NCI-H1436 (cell line): ENCODE measurements at regions not wholly inside any gene's neighbourhood (a gene's known extent, or its start where the extent isn't known, plus 50 kb on each side); places are given as distances from the start of the nearest gene placed in this dataset.

ENCODE experiments used
- DNase-seq: peaks from one replicate; lab custom pipeline; 2025; lab: John Stamatoyannopoulos, UW

DNA sequence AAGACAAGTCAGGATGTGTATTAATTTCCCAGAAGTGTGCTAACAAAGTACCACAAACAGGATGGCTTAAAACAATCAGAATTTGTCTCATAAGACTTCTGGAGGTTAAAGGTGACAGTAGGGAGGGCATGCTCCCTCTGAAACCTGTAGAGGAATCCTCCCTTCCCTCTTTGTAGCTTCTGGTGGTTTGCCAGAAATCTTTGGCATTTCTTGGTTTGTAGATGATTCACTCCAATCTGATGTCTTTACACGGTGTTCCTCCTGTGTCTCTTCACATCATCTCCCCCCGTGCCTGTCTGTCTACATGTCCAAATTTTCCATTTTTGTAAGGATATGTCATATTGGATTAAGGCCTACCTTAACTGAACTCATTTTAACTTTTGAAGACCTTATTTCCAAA, 471.5 kb downstream of the ZNF608 start:
- DNase-seq: no peak

DNA sequence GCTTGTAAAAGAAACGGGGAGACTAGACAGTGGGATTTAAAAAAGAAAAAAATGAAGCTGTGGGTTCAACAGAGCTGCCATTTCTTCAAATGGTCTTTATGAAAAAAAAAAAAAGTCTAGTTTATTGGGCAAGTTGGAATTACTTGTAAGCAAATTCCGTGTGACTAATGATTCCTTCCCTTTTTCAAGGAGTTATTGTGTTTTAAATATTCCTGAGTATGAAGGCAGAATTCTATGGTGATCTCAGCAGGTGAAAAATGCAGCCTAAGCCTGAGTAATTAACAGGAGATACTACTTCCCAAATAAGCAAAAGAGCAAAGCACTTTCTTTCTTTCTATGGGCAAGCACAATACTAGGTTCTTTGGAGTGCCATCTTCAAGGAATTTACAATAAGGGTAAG, 481.9 kb downstream of the ZNF608 start:
- no peak for DNase-seq

DNA sequence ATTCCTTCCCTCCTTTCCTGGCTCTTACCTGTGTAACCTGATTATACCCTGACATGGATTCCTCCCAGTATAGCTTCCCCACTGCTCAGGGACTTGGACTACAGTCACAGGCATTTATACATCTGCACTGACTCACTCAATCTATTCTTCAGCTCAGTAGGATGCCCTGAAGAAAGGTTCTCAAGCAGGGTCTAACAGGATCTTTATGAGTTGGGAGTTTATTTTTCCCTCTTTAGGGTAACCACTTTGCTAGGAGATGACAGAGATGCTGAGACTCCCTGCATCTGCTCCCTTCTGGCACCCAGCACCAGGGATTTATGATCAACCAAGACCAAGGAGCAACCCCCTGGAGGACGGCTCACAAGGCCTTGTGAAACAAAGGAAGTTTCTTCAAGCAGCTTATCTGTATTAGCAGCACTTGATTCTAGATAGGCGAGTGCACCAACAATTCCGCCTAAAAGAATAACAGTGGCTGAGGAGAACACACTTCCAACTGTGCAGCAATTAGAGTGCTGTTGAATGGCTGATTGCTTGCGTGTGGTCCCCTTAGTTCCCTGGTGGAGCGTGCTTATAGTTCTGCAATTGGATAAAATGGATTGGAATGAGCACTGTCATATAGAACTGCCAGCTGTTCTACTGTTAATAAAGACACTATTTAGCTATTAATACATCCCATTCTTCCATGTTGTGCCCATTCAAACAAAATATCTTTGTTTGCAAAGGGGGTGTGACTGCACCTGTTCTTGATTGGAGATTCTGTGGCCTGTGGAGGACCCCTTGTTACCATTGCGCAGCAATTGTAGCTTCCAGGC, 482.6 kb downstream of the ZNF608 start:
- DNase-seq: no peak

- DNase-seq: no peak
Measured at GRCh38 chr5:124262991-124263571, 483.4 kb downstream of the ZNF608 start.

DNA sequence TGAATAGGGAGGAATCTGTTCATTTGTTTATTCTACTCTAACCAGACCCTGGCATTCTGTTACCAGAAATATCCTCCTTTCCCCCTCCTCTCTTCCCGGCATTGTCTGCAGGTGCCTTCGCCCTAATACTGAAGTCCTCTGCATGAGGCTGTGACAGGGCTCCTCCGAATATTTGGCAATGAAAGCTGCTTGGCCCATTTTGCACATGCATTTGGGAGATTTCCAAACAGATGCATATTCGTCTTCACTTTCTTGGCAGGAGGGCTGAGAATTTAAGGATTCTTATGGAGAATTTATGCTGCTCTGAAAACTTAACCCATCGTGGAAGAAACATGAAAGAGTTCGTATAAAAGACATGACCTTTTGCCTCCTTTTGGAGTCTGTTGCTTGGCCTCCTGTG, 484.0 kb downstream of the ZNF608 start:
- no peak for DNase-seq

DNA sequence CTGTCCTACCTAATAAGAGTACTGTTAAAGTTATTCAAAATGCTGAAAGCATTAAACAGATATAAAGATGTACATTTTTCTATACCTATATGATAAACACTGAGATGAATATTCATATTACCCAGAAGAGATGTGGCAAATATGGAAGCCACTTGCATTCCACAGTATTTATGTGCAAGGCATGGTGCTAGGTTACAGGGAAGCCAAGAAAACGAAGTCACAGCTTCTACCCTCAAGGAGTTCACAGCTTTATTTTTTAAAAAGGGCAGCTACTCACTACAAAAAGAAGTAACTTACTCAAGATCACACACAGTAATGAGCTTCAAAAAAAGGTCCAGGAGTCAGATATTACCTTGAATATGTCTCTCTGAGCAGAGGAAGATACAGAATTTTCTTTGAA, 484.6 kb downstream of the ZNF608 start:
- DNase-seq: no peak

DNA sequence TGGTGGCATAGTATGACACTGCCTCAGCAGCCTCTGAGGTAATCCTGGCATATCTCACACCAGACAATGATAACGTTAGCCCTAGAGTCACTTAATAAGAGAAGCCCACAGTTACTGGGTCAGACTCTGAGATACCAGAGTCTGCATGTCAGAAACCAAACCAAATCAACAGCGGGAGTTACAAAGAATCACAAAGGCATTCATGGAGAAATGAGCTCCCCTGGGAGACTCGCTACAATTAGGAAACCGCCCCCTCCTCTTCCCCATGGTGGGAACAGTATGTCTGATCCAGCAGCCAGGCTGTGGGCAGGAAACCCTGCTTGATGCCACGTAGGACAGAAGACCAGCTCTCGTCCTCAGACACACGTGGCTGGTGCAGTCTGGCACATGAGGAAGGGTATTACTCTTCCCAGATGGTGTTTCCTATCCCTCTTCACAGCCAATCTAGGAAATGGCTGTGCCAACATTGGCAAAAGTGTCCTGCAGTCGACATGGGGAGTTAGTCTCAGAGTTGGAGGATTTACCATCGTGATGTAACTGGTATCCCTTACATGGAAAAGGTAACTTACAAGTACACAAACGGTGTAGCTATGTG, 485.4 kb downstream of the ZNF608 start:
- no peak for DNase-seq

GRCh38 chr5:124259017-124259416, 487.4 kb downstream of the ZNF608 start:
- DNase-seq: no peak

DNA sequence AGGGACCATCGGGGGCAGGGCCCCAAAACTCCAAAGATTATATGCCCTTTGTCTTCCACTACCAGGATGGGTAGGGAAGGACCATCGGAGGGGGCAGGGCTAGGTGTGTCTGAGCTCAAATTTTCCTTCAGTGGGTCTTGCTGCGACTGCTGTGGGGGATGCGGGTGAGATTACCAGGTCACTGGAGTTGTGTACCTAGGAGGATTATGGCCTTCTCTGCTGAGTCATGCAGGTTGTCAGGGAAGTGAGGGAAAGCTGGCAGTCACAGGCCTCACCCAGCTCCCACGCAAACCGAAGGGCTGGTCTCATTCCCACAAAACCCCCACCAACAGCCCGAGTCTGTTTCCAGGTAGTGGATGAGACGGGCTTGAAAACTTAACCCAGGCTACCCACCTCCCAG, 489.4 kb downstream of the ZNF608 start:
- DNase-seq: no peak

DNA sequence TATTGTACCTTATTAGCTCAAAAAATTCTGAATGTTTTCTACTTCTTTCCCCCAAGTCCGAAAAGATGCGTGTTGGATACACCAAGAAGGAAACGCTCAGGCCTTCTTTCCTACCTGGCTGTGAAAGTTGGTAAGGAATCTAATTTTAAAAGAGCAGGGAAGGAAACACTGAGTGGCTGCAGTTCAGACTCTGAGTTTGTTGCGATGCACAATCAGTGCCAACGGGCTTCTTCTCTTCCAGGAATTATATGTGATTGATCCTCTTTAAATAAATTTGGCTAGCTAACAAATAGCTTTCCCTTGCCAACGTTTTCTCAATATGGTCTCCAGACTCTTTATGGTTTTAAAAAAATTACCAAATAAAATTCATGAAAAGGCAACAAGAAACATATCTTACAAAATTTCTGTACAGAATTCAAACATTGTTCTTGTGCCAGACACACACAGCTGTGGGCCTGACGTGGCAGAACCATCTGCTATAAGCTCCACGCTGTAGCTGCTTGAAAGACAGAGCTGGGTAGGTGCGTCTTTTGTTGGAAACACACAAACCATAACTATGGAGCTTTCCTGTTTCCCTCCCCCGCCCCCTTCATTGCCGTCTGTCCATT, 493.1 kb downstream of the ZNF608 start:
- no peak for DNase-seq

DNA sequence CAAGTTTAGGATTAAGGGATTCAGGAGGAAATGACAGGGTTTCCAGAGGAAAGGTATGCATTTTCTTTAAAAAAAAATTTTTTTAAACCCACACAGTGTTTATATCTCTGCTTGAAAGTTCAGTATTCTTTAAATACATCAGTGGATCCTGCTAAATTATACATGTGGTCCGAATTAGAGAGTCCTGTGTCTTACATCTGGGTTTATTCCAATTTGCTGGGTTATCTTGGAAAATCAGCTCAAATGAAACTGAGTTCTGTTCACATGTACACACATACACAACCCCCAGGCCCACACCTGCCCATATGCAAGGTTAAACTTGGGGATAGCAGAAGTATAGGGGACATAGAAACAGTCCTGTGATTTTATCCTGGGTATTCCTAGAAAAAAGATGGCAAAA, 493.7 kb downstream of the ZNF608 start:
- DNase-seq: no peak

DNA sequence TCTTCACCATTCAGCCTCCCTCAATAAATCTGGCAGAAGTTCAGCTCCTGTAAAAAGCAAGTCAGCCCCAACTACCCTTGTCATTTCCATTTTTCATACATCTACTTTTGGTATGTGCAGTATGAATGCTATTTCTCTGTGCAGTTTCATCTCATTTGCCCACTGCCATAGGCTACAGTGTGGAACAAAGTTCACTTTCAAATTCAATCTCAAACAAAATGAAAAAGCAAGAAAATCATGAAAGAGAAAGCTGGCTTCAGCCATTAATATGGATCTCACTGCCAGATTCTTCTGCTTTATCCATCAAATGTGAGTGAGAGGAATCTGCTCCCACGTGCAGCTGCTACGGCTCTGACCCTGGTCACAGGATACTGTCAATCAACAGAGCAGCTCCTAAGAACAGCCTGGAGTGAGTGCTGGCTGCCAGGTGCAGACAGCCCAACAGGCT, 494.2 kb downstream of the ZNF608 start:
- peak; percentile 10 for DNase-seq

- no peak for DNase-seq
Measured at GRCh38 chr5:124245276-124245675, 501.2 kb downstream of the ZNF608 start.

GRCh38 chr5:124240732-124241131, 505.7 kb downstream of the ZNF608 start:
- DNase-seq: no peak

- DNase-seq: no peak
Measured at GRCh38 chr5:124239572-124239971, 506.9 kb downstream of the ZNF608 start.

DNA sequence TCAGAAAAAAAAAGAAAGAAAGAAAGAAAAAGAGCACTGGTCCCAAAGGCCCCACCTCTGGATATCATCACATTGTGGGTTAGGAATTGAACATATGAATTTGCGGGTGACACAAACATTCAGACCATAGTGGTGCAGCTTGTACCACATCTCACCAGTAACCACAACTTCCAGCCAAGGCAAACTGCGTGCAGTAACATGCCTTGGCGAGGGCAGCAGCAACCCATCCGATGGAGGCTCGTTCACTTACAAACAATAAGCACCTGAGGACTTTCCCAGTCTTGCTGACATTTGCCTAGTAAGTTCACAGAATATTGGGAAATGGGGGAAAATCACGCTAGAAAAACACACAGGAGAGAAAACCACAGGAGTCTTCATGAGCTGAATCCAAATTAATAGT, 508.1 kb downstream of the ZNF608 start:
- no peak for DNase-seq

- DNase-seq: no peak
Measured at GRCh38 chr5:124237206-124237695, 509.2 kb downstream of the ZNF608 start.

- DNase-seq: peak; percentile 10
Measured at GRCh38 chr5:124236361-124237205, 509.9 kb downstream of the ZNF608 start.

- no peak for DNase-seq
Measured at GRCh38 chr5:124235576-124235975, 510.9 kb downstream of the ZNF608 start.

- no peak for DNase-seq
Measured at GRCh38 chr5:124234770-124235562, 511.5 kb downstream of the ZNF608 start.
